ENCODE measurements at regions not wholly inside any gene's neighbourhood (a gene's known extent, or its start where the extent isn't known, plus 50 kb on each side); places are given as distances from the start of the nearest gene placed in this dataset.
A peak's percentile ranks its signal among the peaks of the same experiment; 100 is the strongest.
"Not testable (repeated sequence)": the region's sequence is repeated elsewhere in the genome, so short reads cannot be mapped to it uniquely, and the experiment has no call there.

GRCh38 chr10:91088300-91089140, 131.9 kb upstream of the PCGF5 start:
- DNase-seq (ENCODE audit: low spot score) = peak; percentile 14

GRCh38 chr10:91090761-91091529, 129.5 kb upstream of the PCGF5 start:
- no peak for DNase-seq (ENCODE audit: low spot score)

- DNase-seq (ENCODE audit: low spot score) = no peak
Measured at GRCh38 chr10:91091780-91092179, 128.7 kb upstream of the PCGF5 start.

GRCh38 chr10:91096274-91096673, 124.2 kb upstream of the PCGF5 start:
- no peak for DNase-seq (ENCODE audit: low spot score)

GRCh38 chr10:91097313-91097712, 123.2 kb upstream of the PCGF5 start:
- DNase-seq (ENCODE audit: low spot score) = no peak

- DNase-seq (ENCODE audit: low spot score) = not testable (repeated sequence)
Measured at GRCh38 chr10:91098021-91098420, 122.4 kb upstream of the PCGF5 start.

- DNase-seq (ENCODE audit: low spot score) = no peak
Measured at GRCh38 chr10:91103384-91104192, 116.9 kb upstream of the PCGF5 start.

- no peak for DNase-seq (ENCODE audit: low spot score)
Measured at GRCh38 chr10:91104193-91105041, 116.0 kb upstream of the PCGF5 start.

- no peak for DNase-seq (ENCODE audit: low spot score)
Measured at GRCh38 chr10:91105269-91105668, 115.2 kb upstream of the PCGF5 start.

GRCh38 chr10:91108820-91109219, 111.6 kb upstream of the PCGF5 start:
- DNase-seq (ENCODE audit: low spot score) = no peak

- no peak for DNase-seq (ENCODE audit: low spot score)
Measured at GRCh38 chr10:91111060-91111459, 109.4 kb upstream of the PCGF5 start.

GRCh38 chr10:91115618-91116390, 104.7 kb upstream of the PCGF5 start:
- no peak for DNase-seq (ENCODE audit: low spot score)

GRCh38 chr10:91117505-91117904, 103.0 kb upstream of the PCGF5 start:
- DNase-seq (ENCODE audit: low spot score) = no peak

- DNase-seq (ENCODE audit: low spot score) = no peak
Measured at GRCh38 chr10:91120348-91120747, 100.1 kb upstream of the PCGF5 start.

GRCh38 chr10:91123261-91123660, 97.2 kb upstream of the PCGF5 start:
- DNase-seq (ENCODE audit: low spot score) = no peak

GRCh38 chr10:91124016-91124415, 96.4 kb upstream of the PCGF5 start:
- DNase-seq (ENCODE audit: low spot score) = no peak

- DNase-seq (ENCODE audit: low spot score) = no peak
Measured at GRCh38 chr10:91126471-91126870, 94.0 kb upstream of the PCGF5 start.

- DNase-seq (ENCODE audit: low spot score) = no peak
Measured at GRCh38 chr10:91127341-91128082, 93.0 kb upstream of the PCGF5 start.

- no peak for DNase-seq (ENCODE audit: low spot score)
Measured at GRCh38 chr10:91135113-91135512, 85.3 kb upstream of the PCGF5 start.

Measured in kidney tubule cell (primary cell).